ENCODE measurements at regions not wholly inside any gene's neighbourhood (a gene's known extent, or its start where the extent isn't known, plus 50 kb on each side); places are given as distances from the start of the nearest gene placed in this dataset.

DNA sequence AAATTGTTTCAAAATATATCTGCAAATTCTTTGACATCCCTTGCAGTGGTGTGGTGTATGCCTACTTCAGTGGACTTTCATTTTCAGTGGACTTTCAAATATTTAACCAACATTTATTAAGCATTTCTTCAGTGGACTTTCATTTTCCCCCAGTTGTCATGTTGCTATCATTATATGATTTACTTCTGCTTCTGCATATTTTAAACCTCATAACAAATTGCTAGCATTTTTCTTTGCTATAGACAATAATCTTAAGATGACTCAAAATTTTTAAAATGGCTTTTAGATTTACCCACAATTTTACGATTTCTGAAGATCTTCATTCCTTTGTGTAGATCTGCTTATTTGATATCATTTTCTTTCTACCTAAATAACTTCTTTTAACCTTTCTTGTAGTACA, 592.7 kb upstream of the SLC35B3 start:
- Histone ChIP-seq H3K27me3 (ENCODE audit: control insufficient read depth in 2 of 2, insufficient read depth in 2 of 2, low read length in 2 of 2) (peaks cover 0 to 2% of the 10 kb centered on the region in 2 donors), H3K9me3 (replicated peaks in 1 of 2; ENCODE audit: control insufficient read depth in 1 of 2, insufficient read depth in 1 of 2, low read length in 2 of 2) (no peaks in the 10 kb centered on the region), H3K4me2 (replicated peaks; ENCODE audit: extremely low read depth, low read length, poor library complexity, severe bottlenecking) (no peak overlapping the region), H3K27ac (ENCODE audit: low read depth in 1 of 2, low read length in 2 of 2) (no peak overlapping the region), H3K4me1 (ENCODE audit: control insufficient read depth in 1 of 2, insufficient read depth in 2 of 2, low read length in 2 of 2) (peaks cover 0 to 4% of the 10 kb centered on the region in 2 donors), H3K9ac (ENCODE audit: insufficient read depth, low read length, poor library complexity, severe bottlenecking) (no peak overlapping the region), H3K36me3 (replicated peaks in 1 of 2; ENCODE audit: control insufficient read depth in 1 of 2, insufficient read depth in 2 of 2, low read length in 2 of 2) (no peaks in the 10 kb centered on the region), H3K4me3 (replicated peaks in 1 of 3; ENCODE audit: low read depth in 2 of 3, low read length in 3 of 3) (no peak overlapping the region), H4K20me1 (ENCODE audit: insufficient read depth, low read length) (no peaks in the 10 kb centered on the region), H2AFZ (ENCODE audit: insufficient read depth, low read depth, low read length, poor library complexity, severe bottlenecking) (no peak overlapping the region), H3K79me2 (ENCODE audit: insufficient read depth, low read length) (no peaks in the 10 kb centered on the region)
- H3K4me3 Mint-ChIP-seq = no peak overlapping the region
- H3K27ac Mint-ChIP-seq = no peak overlapping the region
- DNase-seq = no peak
- no peaks in the 10 kb centered on the region for H3K36me3 Mint-ChIP-seq
- WGBS (ENCODE audit: insufficient coverage) = no CpG with 5 or more reads among the region's 1 CpG
- intact Hi-C loops (cut with micrococcal nuclease) = no loop called here
- peaks cover 6% of the 10 kb centered on the region for H3K4me1 Mint-ChIP-seq
- peaks cover 0 to 4% (median 0%) of the 10 kb centered on the region in 3 donors for H3K27me3 Mint-ChIP-seq (ENCODE audit: low read depth in 3 of 3)
- peaks cover 0 to 14% (median 3%) of the 10 kb centered on the region in 7 donors for H3K9me3 Mint-ChIP-seq
- TF ChIP-seq, protein P1, sequence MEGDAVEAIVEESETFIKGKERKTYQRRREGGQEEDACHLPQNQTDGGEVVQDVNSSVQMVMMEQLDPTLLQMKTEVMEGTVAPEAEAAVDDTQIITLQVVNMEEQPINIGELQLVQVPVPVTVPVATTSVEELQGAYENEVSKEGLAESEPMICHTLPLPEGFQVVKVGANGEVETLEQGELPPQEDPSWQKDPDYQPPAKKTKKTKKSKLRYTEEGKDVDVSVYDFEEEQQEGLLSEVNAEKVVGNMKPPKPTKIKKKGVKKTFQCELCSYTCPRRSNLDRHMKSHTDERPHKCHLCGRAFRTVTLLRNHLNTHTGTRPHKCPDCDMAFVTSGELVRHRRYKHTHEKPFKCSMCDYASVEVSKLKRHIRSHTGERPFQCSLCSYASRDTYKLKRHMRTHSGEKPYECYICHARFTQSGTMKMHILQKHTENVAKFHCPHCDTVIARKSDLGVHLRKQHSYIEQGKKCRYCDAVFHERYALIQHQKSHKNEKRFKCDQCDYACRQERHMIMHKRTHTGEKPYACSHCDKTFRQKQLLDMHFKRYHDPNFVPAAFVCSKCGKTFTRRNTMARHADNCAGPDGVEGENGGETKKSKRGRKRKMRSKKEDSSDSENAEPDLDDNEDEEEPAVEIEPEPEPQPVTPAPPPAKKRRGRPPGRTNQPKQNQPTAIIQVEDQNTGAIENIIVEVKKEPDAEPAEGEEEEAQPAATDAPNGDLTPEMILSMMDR (IDR thresholded peaks at IDR 0.05) = no peak

- H3K79me2 ChIP-seq (ENCODE audit: insufficient read depth, low read length) = no peaks in the 10 kb centered on the region
- peaks cover 0 to 2% of the 10 kb centered on the region in 2 donors for H3K27me3 ChIP-seq (ENCODE audit: control insufficient read depth in 2 of 2, insufficient read depth in 2 of 2, low read length in 2 of 2)
- H3K4me3 ChIP-seq (replicated peaks in 1 of 3; ENCODE audit: low read depth in 2 of 3, low read length in 3 of 3) = no peak overlapping the region
- Mint-ChIP-seq H3K4me1 (peaks cover 6% of the 10 kb centered on the region), H3K27ac (no peak overlapping the region), H3K36me3 (no peaks in the 10 kb centered on the region), H3K4me3 (no peak overlapping the region), H3K27me3 (ENCODE audit: low read depth in 3 of 3) (peaks cover 0 to 4% (median 0%) of the 10 kb centered on the region in 3 donors), H3K9me3 (peaks cover 0 to 13% (median 5%) of the 10 kb centered on the region in 7 donors)
- no peak for DNase-seq
- H3K27ac ChIP-seq (ENCODE audit: low read depth in 1 of 2, low read length in 2 of 2) = no peak overlapping the region
- WGBS (ENCODE audit: insufficient coverage) = 77% methylated on average over 1 of the region's 4 CpGs
- TF ChIP-seq, protein P1 (IDR thresholded peaks at IDR 0.05) = no peak
- H3K9me3 ChIP-seq (replicated peaks in 1 of 2; ENCODE audit: control insufficient read depth in 1 of 2, insufficient read depth in 1 of 2, low read length in 2 of 2) = no peaks in the 10 kb centered on the region
- H3K4me2 ChIP-seq (replicated peaks; ENCODE audit: extremely low read depth, low read length, poor library complexity, severe bottlenecking) = no peak overlapping the region
- H4K20me1 ChIP-seq (ENCODE audit: insufficient read depth, low read length) = no peaks in the 10 kb centered on the region
- H2AFZ ChIP-seq (ENCODE audit: insufficient read depth, low read depth, low read length, poor library complexity, severe bottlenecking) = no peak overlapping the region
- no peaks in the 10 kb centered on the region for H3K36me3 ChIP-seq (replicated peaks in 1 of 2; ENCODE audit: control insufficient read depth in 1 of 2, insufficient read depth in 2 of 2, low read length in 2 of 2)
- H3K9ac ChIP-seq (ENCODE audit: insufficient read depth, low read length, poor library complexity, severe bottlenecking) = no peak overlapping the region
- H3K4me1 ChIP-seq (ENCODE audit: control insufficient read depth in 1 of 2, insufficient read depth in 2 of 2, low read length in 2 of 2) = peaks cover 0 to 4% of the 10 kb centered on the region in 2 donors
- intact Hi-C loops (cut with micrococcal nuclease) = no loop called here
Measured at GRCh38 chr6:9025796-9026394, 590.5 kb upstream of the SLC35B3 start.
